HG03159 (cell line): ENCODE measurements at regions not wholly inside any gene's neighbourhood (a gene's known extent, or its start where the extent isn't known, plus 50 kb on each side); places are given as distances from the start of the nearest gene placed in this dataset.
"Not testable (repeated sequence)": the region's sequence is repeated elsewhere in the genome, so short reads cannot be mapped to it uniquely, and the experiment has no call there.

ENCODE experiments used
- ATAC-seq: cut with Tn5 transposase; IDR thresholded peaks from one replicate; pipeline ENCODE4 v1.9.1; 2021; ENCODE audit warnings: mild to moderate bottlenecking, moderate library complexity; ENCODE audit not compliant: unreplicated experiment

GRCh38 chr11:14573539-14574057 lies 53.4 kb upstream of the PSMA1 start:
- not testable (repeated sequence) for ATAC-seq

GRCh38 chr11:14577292-14577691 lies 57.1 kb upstream of the PSMA1 start:
- ATAC-seq, result no peak

GRCh38 chr11:14577835-14578529 lies 57.8 kb upstream of the PSMA1 start:
- peak; percentile 23 for ATAC-seq

- peak; percentile 100 for ATAC-seq
These were observed 58.4 kb upstream of the PSMA1 start for GRCh38 chr11:14578541-14578956.

GRCh38 chr11:14579646-14580045 lies 59.5 kb upstream of the PSMA1 start:
- no peak for ATAC-seq

- no peak for ATAC-seq
These were observed 60.8 kb upstream of the PDE3B start for GRCh38 chr11:14582793-14583192.

GRCh38 chr11:14583252-14584034 lies 60.2 kb upstream of the PDE3B start:
- ATAC-seq, result no peak

- no peak for ATAC-seq
These were observed 59.6 kb upstream of the PDE3B start for GRCh38 chr11:14584035-14584363.

GRCh38 chr11:14584595-14584994 lies 59.0 kb upstream of the PDE3B start:
- no peak for ATAC-seq

- no peak for ATAC-seq
These were observed 58.2 kb upstream of the PDE3B start for GRCh38 chr11:14585438-14585837.

- ATAC-seq, result no peak
These were observed 56.3 kb upstream of the PDE3B start for GRCh38 chr11:14587258-14587657.

GRCh38 chr11:14588681-14589080 lies 54.9 kb upstream of the PDE3B start:
- ATAC-seq, result no peak

- no peak for ATAC-seq
These were observed 54.2 kb upstream of the PDE3B start for GRCh38 chr11:14589421-14589820.

GRCh38 chr11:14591046-14591445 lies 52.6 kb upstream of the PDE3B start:
- ATAC-seq, result not testable (repeated sequence)

- ATAC-seq, result no peak
These were observed 49.9 kb upstream of the PDE3B start for GRCh38 chr11:14593671-14594070.
